Astrocyte (in vitro differentiated cells and primary cell): ENCODE measurements at regions not wholly inside any gene's neighbourhood (a gene's known extent, or its start where the extent isn't known, plus 50 kb on each side); places are given as distances from the start of the nearest gene placed in this dataset.

Experiments
- CTCF ChIP-seq: IDR thresholded peaks from 2 replicates; pipeline ENCODE4 v1.5.1; 2011; ENCODE audit warnings: low read depth, mild to moderate bottlenecking, inconsistent platforms, low read length, moderate library complexity; ENCODE audit not compliant: insufficient read depth
- EZH2 ChIP-seq: IDR thresholded peaks from 2 replicates; pipeline ENCODE4 v1.6.1; 2012; ENCODE audit warnings: mild to moderate bottlenecking, low read length, inconsistent platforms; ENCODE audit not compliant: insufficient read depth

DNA sequence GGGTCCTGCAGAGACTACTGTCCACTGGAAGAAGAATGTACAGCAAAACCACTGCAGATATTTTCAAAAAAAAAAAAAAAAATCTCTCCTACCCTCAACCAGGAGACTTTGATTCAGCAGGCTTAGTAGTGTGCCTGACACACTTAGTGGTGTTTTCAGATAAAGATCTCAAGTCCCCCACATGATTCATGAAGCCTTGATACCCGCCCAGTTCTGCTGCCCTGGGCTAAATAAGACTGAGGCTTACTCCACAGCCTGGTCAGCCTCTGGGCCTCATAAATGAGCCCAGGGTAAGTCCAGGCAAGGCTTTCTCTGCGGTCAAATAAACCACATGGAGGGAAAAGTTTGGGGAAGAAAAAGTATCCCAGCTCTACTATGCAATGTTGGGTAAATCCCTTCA lies 222.1 kb upstream of the ARID1B start:
- TF ChIP-seq CTCF, result no peak
- no peak for TF ChIP-seq EZH2
